Breast epithelium (tissue), 4 donors: ENCODE measurements at regions not wholly inside any gene's neighbourhood (a gene's known extent, or its start where the extent isn't known, plus 50 kb on each side); places are given as distances from the start of the nearest gene placed in this dataset.

Experiments used
- DNase-seq, 2 donors: peaks; one replicate each; pipeline ENCODE4 v3.0.0-alpha.2; 2019; ENCODE audit warnings: low spot score in 2 of 2
- H3K27ac ChIP-seq, 2 donors: fragments of 200-600 bp; sonication (generic) in 1 of 2; one replicate each; pipeline ENCODE4 v1.5.1; 2016 to 2019; ENCODE audit warnings: mild to moderate bottlenecking in 1 of 2
- H3K27me3 ChIP-seq, 2 donors: fragments of 200-600 bp; sonication (generic) in 1 of 2; one replicate each; pipeline versions ENCODE4 v1.5.1 to v1.6.0; 2017 to 2019; ENCODE audit warnings: control low read depth in 1 of 2, mild to moderate bottlenecking in 1 of 2
- H3K36me3 ChIP-seq: fragments of 200-600 bp; one replicate; pipeline ENCODE4 v1.5.1; 2019
- H3K4me1 ChIP-seq, 2 donors: fragments of 200-600 bp; sonication (generic); one replicate each; pipeline ENCODE4 v1.5.1; 2016 to 2019; ENCODE audit warnings: control low read depth in 1 of 2
- H3K4me3 ChIP-seq, 3 donors: fragments of 200-600 bp; sonication (generic); 1 replicate in 2 of 3; 2 replicates in 1 of 3; pipeline ENCODE4 v1.5.1; 2016 to 2019; ENCODE audit warnings: mild to moderate bottlenecking in 3 of 3, moderate library complexity in 2 of 3
- H3K9me3 ChIP-seq, 2 donors: fragments of 200-600 bp; sonication (generic) in 1 of 2; one replicate each; pipeline ENCODE4 v1.5.1; 2016 to 2019; ENCODE audit warnings: control low read depth in 1 of 2
- POLR2A ChIP-seq: fragments of 450-650 bp; IDR thresholded peaks from one replicate; pipeline ENCODE4 v1.6.1; 2016; ENCODE audit warnings: antibody characterized with exemption, mild to moderate bottlenecking, moderate library complexity
- POLR2AphosphoS5 ChIP-seq, 3 donors: sonication (generic); formaldehyde crosslinking; IDR thresholded peaks; one replicate each; pipeline ENCODE4 v1.6.1; 2017; ENCODE audit warnings: antibody characterized with exemption in 3 of 3
- intact Hi-C: fragments of 100-400 bp; cut with DNase I; formaldehyde crosslinking; loops from one replicate; pipeline ENCODE4 v1.15.1; 2023; ENCODE audit warnings: low total_unique reads
- TF ChIP-seq, protein P1 (sequence below), 3 donors: fragments of 450-650 bp; IDR thresholded peaks; one replicate each; pipeline ENCODE4 v1.5.1; 2016 to 2017; ENCODE audit warnings: antibody characterized with exemption in 3 of 3, mild to moderate bottlenecking in 3 of 3, moderate library complexity in 3 of 3

DNA sequence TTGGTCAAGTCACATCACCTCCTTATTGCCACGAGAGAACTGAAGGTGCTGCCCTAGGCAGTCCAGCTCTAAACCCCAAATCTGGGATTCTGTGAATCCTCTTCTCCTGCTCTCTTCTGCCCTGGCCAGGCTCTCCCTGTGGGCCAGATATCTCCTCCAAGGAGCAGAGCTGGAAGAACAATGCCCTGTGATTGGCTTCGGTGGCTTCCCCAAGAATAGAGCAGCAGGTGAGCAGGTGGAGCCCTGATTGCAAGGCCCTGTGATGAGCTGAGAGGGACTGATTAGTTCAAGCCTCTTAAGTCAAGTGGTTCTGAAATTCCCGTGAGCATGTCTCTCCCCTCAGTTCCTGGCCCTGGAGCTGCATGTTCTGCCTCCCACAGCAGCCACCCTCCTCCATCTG is 175.3 kb upstream of the BRINP1 start:
- no peak for DNase-seq
- intact Hi-C loops = no loop called here
- H3K27me3 ChIP-seq = no peaks in the 10 kb centered on the region
- H3K9me3 ChIP-seq = no peaks in the 10 kb centered on the region
- H3K27ac ChIP-seq = no peak overlapping the region
- no peak for TF ChIP-seq POLR2A
- no peak for TF ChIP-seq POLR2AphosphoS5 (IDR thresholded peaks at IDR 0.05)
- TF ChIP-seq, protein P1, sequence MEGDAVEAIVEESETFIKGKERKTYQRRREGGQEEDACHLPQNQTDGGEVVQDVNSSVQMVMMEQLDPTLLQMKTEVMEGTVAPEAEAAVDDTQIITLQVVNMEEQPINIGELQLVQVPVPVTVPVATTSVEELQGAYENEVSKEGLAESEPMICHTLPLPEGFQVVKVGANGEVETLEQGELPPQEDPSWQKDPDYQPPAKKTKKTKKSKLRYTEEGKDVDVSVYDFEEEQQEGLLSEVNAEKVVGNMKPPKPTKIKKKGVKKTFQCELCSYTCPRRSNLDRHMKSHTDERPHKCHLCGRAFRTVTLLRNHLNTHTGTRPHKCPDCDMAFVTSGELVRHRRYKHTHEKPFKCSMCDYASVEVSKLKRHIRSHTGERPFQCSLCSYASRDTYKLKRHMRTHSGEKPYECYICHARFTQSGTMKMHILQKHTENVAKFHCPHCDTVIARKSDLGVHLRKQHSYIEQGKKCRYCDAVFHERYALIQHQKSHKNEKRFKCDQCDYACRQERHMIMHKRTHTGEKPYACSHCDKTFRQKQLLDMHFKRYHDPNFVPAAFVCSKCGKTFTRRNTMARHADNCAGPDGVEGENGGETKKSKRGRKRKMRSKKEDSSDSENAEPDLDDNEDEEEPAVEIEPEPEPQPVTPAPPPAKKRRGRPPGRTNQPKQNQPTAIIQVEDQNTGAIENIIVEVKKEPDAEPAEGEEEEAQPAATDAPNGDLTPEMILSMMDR (IDR thresholded peaks at IDR 0.05) = no peak
- no peak overlapping the region for H3K4me3 ChIP-seq
- H3K36me3 ChIP-seq = no peaks in the 10 kb centered on the region
- no peaks in the 10 kb centered on the region for H3K4me1 ChIP-seq

DNA sequence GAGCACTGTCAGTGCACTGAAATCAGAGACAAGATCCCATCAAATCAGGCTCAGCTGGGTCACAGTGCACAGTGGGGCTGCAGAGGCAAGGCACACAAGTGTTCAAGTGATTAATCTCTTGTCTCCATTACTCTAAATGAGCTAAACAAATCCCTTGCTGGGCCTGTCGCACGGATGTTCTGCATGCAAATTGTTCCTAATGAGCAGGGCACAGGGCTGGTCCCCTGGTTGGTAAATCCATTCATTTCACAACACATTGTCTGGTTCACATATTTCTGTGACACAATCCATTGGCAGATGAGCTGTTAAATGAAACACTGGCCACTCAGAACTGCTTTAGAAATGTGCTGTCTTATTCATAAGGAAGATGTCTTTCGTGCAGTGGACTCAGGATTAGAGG is 167.9 kb upstream of the BRINP1 start:
- Histone ChIP-seq H3K27me3 (no peaks in the 10 kb centered on the region), H3K9me3 (no peaks in the 10 kb centered on the region), H3K36me3 (no peaks in the 10 kb centered on the region), H3K27ac (no peak overlapping the region), H3K4me1 (no peaks in the 10 kb centered on the region), H3K4me3 (no peak overlapping the region)
- no peak for DNase-seq
- TF ChIP-seq POLR2AphosphoS5 (IDR thresholded peaks at IDR 0.05) (no peak), POLR2A (no peak)
- TF ChIP-seq, protein P1 (IDR thresholded peaks at IDR 0.05) = no peak
- intact Hi-C loops = no loop called here

DNA sequence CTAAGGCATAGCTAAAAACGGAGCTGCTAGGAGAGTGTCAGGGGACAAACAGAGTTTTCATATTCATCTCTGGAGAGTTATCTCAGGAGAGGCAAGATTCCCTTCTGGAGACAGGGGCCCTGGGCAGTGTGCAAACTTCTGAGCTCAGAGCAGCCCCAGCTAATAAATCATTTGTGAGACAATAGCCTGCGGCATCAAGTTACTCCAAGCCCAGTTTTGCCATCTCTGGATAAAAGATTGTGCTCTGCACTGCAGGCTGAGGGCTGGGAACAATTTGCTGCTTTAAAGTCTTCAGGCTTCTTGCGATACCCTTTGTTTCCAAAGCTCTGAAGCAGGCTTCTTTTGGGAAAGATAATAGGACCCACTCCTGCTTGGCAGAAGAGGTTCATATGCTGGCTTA is 164.3 kb upstream of the BRINP1 start:
- TF ChIP-seq POLR2A (no peak), POLR2AphosphoS5 (IDR thresholded peaks at IDR 0.05) (no peak)
- TF ChIP-seq, protein P1 (IDR thresholded peaks at IDR 0.05) = no peak
- no peak overlapping the region for H3K27ac ChIP-seq
- no peaks in the 10 kb centered on the region for H3K9me3 ChIP-seq
- no peak overlapping the region for H3K4me3 ChIP-seq
- H3K27me3 ChIP-seq = no peaks in the 10 kb centered on the region
- no peaks in the 10 kb centered on the region for H3K4me1 ChIP-seq
- no peak for DNase-seq
- intact Hi-C loops = no loop called here
- H3K36me3 ChIP-seq = no peaks in the 10 kb centered on the region

DNA sequence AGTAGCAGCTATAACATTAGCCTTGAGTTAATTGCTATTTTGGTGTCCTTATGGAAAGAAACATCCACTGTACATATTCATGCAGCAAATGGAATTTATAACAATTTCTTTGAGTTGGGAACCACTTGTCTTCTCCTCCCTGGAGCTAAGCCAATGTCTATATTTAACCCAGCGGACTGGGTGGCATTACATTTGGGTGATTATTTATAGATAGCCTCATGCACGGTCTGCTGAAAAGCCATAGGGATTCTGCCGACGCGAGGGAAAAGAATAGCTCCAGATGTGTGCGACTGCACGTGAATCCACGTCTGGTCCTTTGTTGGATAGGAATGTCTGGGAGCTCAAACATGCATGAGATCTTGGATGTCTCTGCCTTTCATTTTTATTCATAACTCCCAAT is 157.5 kb upstream of the BRINP1 start:
- H3K4me3 ChIP-seq = no peak overlapping the region
- intact Hi-C loops = no loop called here
- no peaks in the 10 kb centered on the region for H3K36me3 ChIP-seq
- H3K9me3 ChIP-seq = no peaks in the 10 kb centered on the region
- no peaks in the 10 kb centered on the region for H3K27me3 ChIP-seq
- no peaks in the 10 kb centered on the region for H3K4me1 ChIP-seq
- no peak for TF ChIP-seq POLR2A
- TF ChIP-seq, protein P1 (IDR thresholded peaks at IDR 0.05) = no peak
- no peak for TF ChIP-seq POLR2AphosphoS5 (IDR thresholded peaks at IDR 0.05)
- H3K27ac ChIP-seq = no peak overlapping the region
- no peak for DNase-seq

DNA sequence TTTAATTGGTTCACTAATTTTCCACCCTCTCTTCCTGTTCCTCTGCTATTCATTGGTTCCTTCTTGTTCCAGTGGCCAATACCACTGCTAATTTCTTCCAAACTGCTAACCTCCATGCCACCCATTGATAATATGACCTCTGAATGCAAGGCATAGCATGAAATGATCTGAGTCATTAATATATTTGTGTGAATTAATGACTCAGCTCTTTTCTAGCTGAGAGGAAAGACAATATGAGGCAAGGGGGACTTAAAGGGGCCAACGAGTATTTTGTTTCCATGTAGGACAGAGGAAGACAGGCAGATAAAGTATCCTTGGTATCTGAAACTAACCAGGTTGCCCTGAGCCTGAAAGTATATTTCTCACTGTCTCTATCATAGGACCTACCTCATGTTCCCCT is 154.3 kb upstream of the BRINP1 start:
- Histone ChIP-seq H3K4me1 (no peaks in the 10 kb centered on the region), H3K9me3 (no peaks in the 10 kb centered on the region), H3K27ac (no peak overlapping the region), H3K27me3 (no peaks in the 10 kb centered on the region), H3K36me3 (no peaks in the 10 kb centered on the region), H3K4me3 (no peak overlapping the region)
- intact Hi-C loops = no loop called here
- no peak for TF ChIP-seq POLR2AphosphoS5 (IDR thresholded peaks at IDR 0.05)
- TF ChIP-seq POLR2A = no peak
- TF ChIP-seq, protein P1 (IDR thresholded peaks at IDR 0.05) = no peak
- no peak for DNase-seq
